Memory B cell (primary cell): ENCODE measurements at regions not wholly inside any gene's neighbourhood (a gene's known extent, or its start where the extent isn't known, plus 50 kb on each side); places are given as distances from the start of the nearest gene placed in this dataset.

Source experiments
- ATAC-seq: fragments of 150-1000 bp; cut with Tn5 transposase; 2 replicates; pipeline ENCODE4 v1.10.0; 2021; ENCODE audit warnings: low read depth, mild to moderate bottlenecking, moderate library complexity
- DNase-seq, 2 donors: peaks; one replicate each; pipeline ENCODE4 v3.0.0; 2022; ENCODE audit warnings: low spot score in 2 of 2
- H3K27ac Mint-ChIP-seq: one replicate; pipeline ENCODE4 v1.8.0; 2022; ENCODE audit warnings: mild to moderate bottlenecking, moderate library complexity, mixed read lengths
- H3K27me3 Mint-ChIP-seq: one replicate; pipeline ENCODE4 v1.8.0; 2022; ENCODE audit warnings: mixed read lengths
- H3K36me3 Mint-ChIP-seq: one replicate; pipeline ENCODE4 v1.8.0; 2022; ENCODE audit warnings: mild to moderate bottlenecking, mixed read lengths
- H3K4me1 Mint-ChIP-seq: one replicate; pipeline ENCODE4 v1.8.0; 2022; ENCODE audit warnings: mixed read lengths
- H3K4me3 Mint-ChIP-seq: one replicate; pipeline ENCODE4 v1.8.0; 2022; ENCODE audit warnings: mild to moderate bottlenecking, moderate library complexity, mixed read lengths
- H3K9me3 Mint-ChIP-seq: one replicate; pipeline ENCODE4 v1.8.0; 2022; ENCODE audit warnings: mixed read lengths

GRCh38 chr10:31731711-31732110 lies 196.9 kb downstream of the ARHGAP12 start:
- no peaks in the 10 kb centered on the region for H3K9me3 Mint-ChIP-seq
- H3K4me1 Mint-ChIP-seq = no peaks in the 10 kb centered on the region
- H3K27ac Mint-ChIP-seq = no peak overlapping the region
- ATAC-seq = no peak
- DNase-seq = no peak
- H3K27me3 Mint-ChIP-seq = peaks cover 3% of the 10 kb centered on the region
- no peaks in the 10 kb centered on the region for H3K36me3 Mint-ChIP-seq
- H3K4me3 Mint-ChIP-seq = no peak overlapping the region

- H3K4me3 Mint-ChIP-seq = no peak overlapping the region
- no peaks in the 10 kb centered on the region for H3K4me1 Mint-ChIP-seq
- no peaks in the 10 kb centered on the region for H3K9me3 Mint-ChIP-seq
- H3K36me3 Mint-ChIP-seq = no peaks in the 10 kb centered on the region
- no peak overlapping the region for H3K27ac Mint-ChIP-seq
- no peak for DNase-seq
- H3K27me3 Mint-ChIP-seq = peaks cover 3% of the 10 kb centered on the region
- ATAC-seq = no peak
Measured at GRCh38 chr10:31730776-31731175, 197.9 kb downstream of the ARHGAP12 start.

GRCh38 chr10:31728698-31729224 lies 199.9 kb downstream of the ARHGAP12 start:
- Mint-ChIP-seq H3K4me1 (no peaks in the 10 kb centered on the region), H3K27me3 (peaks cover 11% of the 10 kb centered on the region), H3K27ac (no peak overlapping the region), H3K36me3 (no peaks in the 10 kb centered on the region), H3K4me3 (no peak overlapping the region), H3K9me3 (no peaks in the 10 kb centered on the region)
- ATAC-seq = no peak
- no peak for DNase-seq

GRCh38 chr10:31725436-31725835 lies 203.2 kb downstream of the ARHGAP12 start:
- no peak overlapping the region for H3K4me3 Mint-ChIP-seq
- peaks cover 8% of the 10 kb centered on the region for H3K27me3 Mint-ChIP-seq
- H3K9me3 Mint-ChIP-seq = no peaks in the 10 kb centered on the region
- no peak for DNase-seq
- H3K36me3 Mint-ChIP-seq = no peaks in the 10 kb centered on the region
- no peak for ATAC-seq
- no peak overlapping the region for H3K27ac Mint-ChIP-seq
- no peaks in the 10 kb centered on the region for H3K4me1 Mint-ChIP-seq

- DNase-seq = no peak
- H3K4me1 Mint-ChIP-seq = no peaks in the 10 kb centered on the region
- no peak for ATAC-seq
- H3K9me3 Mint-ChIP-seq = peaks cover 2% of the 10 kb centered on the region
- peaks cover 8% of the 10 kb centered on the region for H3K27me3 Mint-ChIP-seq
- H3K36me3 Mint-ChIP-seq = no peaks in the 10 kb centered on the region
- no peak overlapping the region for H3K4me3 Mint-ChIP-seq
- H3K27ac Mint-ChIP-seq = no peak overlapping the region
Measured at GRCh38 chr10:31724296-31724695, 204.3 kb downstream of the ARHGAP12 start.

GRCh38 chr10:31723106-31723750 lies 205.4 kb downstream of the ARHGAP12 start:
- Mint-ChIP-seq H3K36me3 (no peaks in the 10 kb centered on the region), H3K4me3 (no peak overlapping the region), H3K27me3 (peaks cover 8% of the 10 kb centered on the region), H3K9me3 (peaks cover 2% of the 10 kb centered on the region), H3K27ac (no peak overlapping the region), H3K4me1 (no peaks in the 10 kb centered on the region)
- ATAC-seq = no peak
- no peak for DNase-seq

GRCh38 chr10:31721096-31721495 lies 207.5 kb downstream of the ARHGAP12 start:
- DNase-seq (no peak), ATAC-seq (no peak)
- Mint-ChIP-seq H3K4me3 (no peak overlapping the region), H3K27ac (no peak overlapping the region), H3K27me3 (peaks cover 8% of the 10 kb centered on the region), H3K36me3 (no peaks in the 10 kb centered on the region), H3K4me1 (no peaks in the 10 kb centered on the region), H3K9me3 (peaks cover 2% of the 10 kb centered on the region)

- ATAC-seq = no peak
- DNase-seq = no peak
- H3K9me3 Mint-ChIP-seq = peaks cover 2% of the 10 kb centered on the region
- peaks cover 1% of the 10 kb centered on the region for H3K4me1 Mint-ChIP-seq
- peaks cover 7% of the 10 kb centered on the region for H3K27me3 Mint-ChIP-seq
- H3K36me3 Mint-ChIP-seq = no peaks in the 10 kb centered on the region
- H3K4me3 Mint-ChIP-seq = no peak overlapping the region
- no peak overlapping the region for H3K27ac Mint-ChIP-seq
Measured at GRCh38 chr10:31720546-31720945, 208.1 kb downstream of the ARHGAP12 start.

GRCh38 chr10:31709476-31709875 lies 219.2 kb downstream of the ARHGAP12 start:
- no peaks in the 10 kb centered on the region for H3K27me3 Mint-ChIP-seq
- peaks cover 15% of the 10 kb centered on the region for H3K4me1 Mint-ChIP-seq
- ATAC-seq (no peak), DNase-seq (no peak)
- no peak overlapping the region for H3K4me3 Mint-ChIP-seq
- peaks cover 11% of the 10 kb centered on the region for H3K9me3 Mint-ChIP-seq
- peaks cover 9% of the 10 kb centered on the region for H3K36me3 Mint-ChIP-seq
- no peak overlapping the region for H3K27ac Mint-ChIP-seq

- H3K27ac Mint-ChIP-seq = no peak overlapping the region
- DNase-seq (no peak), ATAC-seq (no peak)
- H3K36me3 Mint-ChIP-seq = peaks cover 9% of the 10 kb centered on the region
- no peaks in the 10 kb centered on the region for H3K27me3 Mint-ChIP-seq
- H3K4me3 Mint-ChIP-seq = no peak overlapping the region
- H3K4me1 Mint-ChIP-seq = peaks cover 15% of the 10 kb centered on the region
- H3K9me3 Mint-ChIP-seq = peaks cover 11% of the 10 kb centered on the region
Measured at GRCh38 chr10:31709028-31709427, 219.6 kb downstream of the ARHGAP12 start.

GRCh38 chr10:31708474-31708873 lies 220.2 kb downstream of the ARHGAP12 start:
- H3K36me3 Mint-ChIP-seq = peaks cover 7% of the 10 kb centered on the region
- ATAC-seq (no peak), DNase-seq (no peak)
- H3K4me3 Mint-ChIP-seq = no peak overlapping the region
- no peak overlapping the region for H3K27ac Mint-ChIP-seq
- H3K4me1 Mint-ChIP-seq = peaks cover 15% of the 10 kb centered on the region
- H3K9me3 Mint-ChIP-seq = peaks cover 11% of the 10 kb centered on the region
- H3K27me3 Mint-ChIP-seq = no peaks in the 10 kb centered on the region

GRCh38 chr10:31708046-31708445 lies 220.6 kb downstream of the ARHGAP12 start:
- Mint-ChIP-seq H3K27me3 (no peaks in the 10 kb centered on the region), H3K27ac (peak overlapping the region; percentile 62), H3K9me3 (peaks cover 11% of the 10 kb centered on the region), H3K4me3 (no peak overlapping the region), H3K36me3 (peaks cover 7% of the 10 kb centered on the region), H3K4me1 (peaks cover 15% of the 10 kb centered on the region)
- DNase-seq (no peak), ATAC-seq (no peak)

GRCh38 chr10:31707093-31708039 lies 221.3 kb downstream of the ARHGAP12 start:
- peaks cover 17% of the 10 kb centered on the region for H3K4me1 Mint-ChIP-seq
- H3K36me3 Mint-ChIP-seq = peaks cover 4% of the 10 kb centered on the region
- peak overlapping the region; percentile 74 for H3K4me3 Mint-ChIP-seq
- no peaks in the 10 kb centered on the region for H3K27me3 Mint-ChIP-seq
- ATAC-seq = peak; percentile 76
- DNase-seq = no peak
- H3K9me3 Mint-ChIP-seq = peaks cover 7% of the 10 kb centered on the region
- H3K27ac Mint-ChIP-seq = peak overlapping the region; percentile 62

GRCh38 chr10:31706464-31707092 lies 222.1 kb downstream of the ARHGAP12 start:
- ATAC-seq (no peak), DNase-seq (no peak)
- H3K4me3 Mint-ChIP-seq = peak overlapping the region; percentile 74
- H3K27me3 Mint-ChIP-seq = no peaks in the 10 kb centered on the region
- H3K36me3 Mint-ChIP-seq = peaks cover 2% of the 10 kb centered on the region
- peak overlapping the region; percentile 62 for H3K27ac Mint-ChIP-seq
- H3K9me3 Mint-ChIP-seq = peaks cover 5% of the 10 kb centered on the region
- peaks cover 25% of the 10 kb centered on the region for H3K4me1 Mint-ChIP-seq
